MM.1S (cell line): ENCODE measurements at regions not wholly inside any gene's neighbourhood (a gene's known extent, or its start where the extent isn't known, plus 50 kb on each side); places are given as distances from the start of the nearest gene placed in this dataset.

Experiments used
- DNase-seq: peaks from one replicate; pipeline ENCODE4 v3.0.0-alpha.2; 2015
- H2AFZ ChIP-seq: fragments of 300-600 bp; sonication (generic); 2 replicates; pipeline ENCODE4 v1.6.0; 2016; ENCODE audit warnings: antibody characterized with exemption, low read length
- H3F3A ChIP-seq: fragments of 300-600 bp; sonication (generic); 2 replicates; pipeline ENCODE4 v1.6.1; 2016; ENCODE audit warnings: mild to moderate bottlenecking, antibody characterized with exemption, low read length, moderate library complexity, mixed read lengths; ENCODE audit not compliant: insufficient read depth
- H3K27ac ChIP-seq: fragments of 300-600 bp; sonication (generic); 2 replicates; pipeline ENCODE4 v1.5.1; 2016; ENCODE audit warnings: mild to moderate bottlenecking, low read length
- H3K27me3 ChIP-seq: fragments of 300-600 bp; sonication (generic); replicated peaks from 2 replicates; pipeline ENCODE4 v1.6.0; 2016; ENCODE audit warnings: low read length; ENCODE audit not compliant: insufficient read depth
- H3K36me3 ChIP-seq: fragments of 300-600 bp; sonication (generic); replicated peaks from 2 replicates; pipeline ENCODE4 v1.6.1; 2016; ENCODE audit warnings: mild to moderate bottlenecking, low read length, mixed read lengths; ENCODE audit not compliant: insufficient read depth
- H3K4me1 ChIP-seq: fragments of 300-600 bp; sonication (generic); 2 replicates; pipeline ENCODE4 v1.6.1; 2016; ENCODE audit warnings: low read length, mixed read lengths
- H3K4me2 ChIP-seq: fragments of 300-600 bp; sonication (generic); 2 replicates; pipeline ENCODE4 v1.6.0; 2016; ENCODE audit warnings: low read depth, low read length
- H3K4me3 ChIP-seq: fragments of 300-600 bp; sonication (generic); 2 replicates; pipeline ENCODE4 v1.5.1; 2016; ENCODE audit warnings: low read length, mixed read lengths
- H3K79me2 ChIP-seq: fragments of 300-600 bp; sonication (generic); 2 replicates; pipeline ENCODE4 v1.6.1; 2016; ENCODE audit warnings: mixed run types, low read length, mixed read lengths
- H3K9ac ChIP-seq: fragments of 300-600 bp; sonication (generic); 2 replicates; pipeline ENCODE4 v1.6.1; 2016; ENCODE audit warnings: low read length, mixed read lengths
- H3K9me2 ChIP-seq: fragments of 300-600 bp; sonication (generic); replicated peaks from 2 replicates; pipeline ENCODE4 v1.6.1; 2016; ENCODE audit warnings: mild to moderate bottlenecking, low read length, mixed read lengths; ENCODE audit not compliant: insufficient read depth
- H3K9me3 ChIP-seq: fragments of 300-600 bp; sonication (generic); replicated peaks from 2 replicates; pipeline ENCODE4 v1.6.1; 2016; ENCODE audit warnings: mild to moderate bottlenecking, low read length, mixed read lengths; ENCODE audit not compliant: insufficient read depth
- H4K20me1 ChIP-seq: fragments of 300-600 bp; sonication (generic); 2 replicates; pipeline ENCODE4 v1.6.1; 2016; ENCODE audit warnings: mild to moderate bottlenecking, low read length, moderate library complexity, mixed read lengths; ENCODE audit not compliant: insufficient read depth
- CTCF ChIP-seq: fragments of 300-600 bp; sonication (generic); IDR thresholded peaks from 2 replicates; pipeline ENCODE4 v1.5.1; 2016; ENCODE audit warnings: antibody characterized with exemption, low read length, mixed read lengths
- EZH2 ChIP-seq: fragments of 300-600 bp; sonication (generic); optimal IDR thresholded peaks from 2 replicates; pipeline ENCODE3; 2017; ENCODE audit warnings: low read depth, mild to moderate bottlenecking, antibody characterized with exemption, low read length, mixed read lengths
- EZH2phosphoT487 ChIP-seq: fragments of 300-600 bp; sonication (generic); IDR thresholded peaks from 2 replicates; pipeline ENCODE4 v1.6.1; 2018; ENCODE audit warnings: antibody characterized with exemption, low read length

DNA sequence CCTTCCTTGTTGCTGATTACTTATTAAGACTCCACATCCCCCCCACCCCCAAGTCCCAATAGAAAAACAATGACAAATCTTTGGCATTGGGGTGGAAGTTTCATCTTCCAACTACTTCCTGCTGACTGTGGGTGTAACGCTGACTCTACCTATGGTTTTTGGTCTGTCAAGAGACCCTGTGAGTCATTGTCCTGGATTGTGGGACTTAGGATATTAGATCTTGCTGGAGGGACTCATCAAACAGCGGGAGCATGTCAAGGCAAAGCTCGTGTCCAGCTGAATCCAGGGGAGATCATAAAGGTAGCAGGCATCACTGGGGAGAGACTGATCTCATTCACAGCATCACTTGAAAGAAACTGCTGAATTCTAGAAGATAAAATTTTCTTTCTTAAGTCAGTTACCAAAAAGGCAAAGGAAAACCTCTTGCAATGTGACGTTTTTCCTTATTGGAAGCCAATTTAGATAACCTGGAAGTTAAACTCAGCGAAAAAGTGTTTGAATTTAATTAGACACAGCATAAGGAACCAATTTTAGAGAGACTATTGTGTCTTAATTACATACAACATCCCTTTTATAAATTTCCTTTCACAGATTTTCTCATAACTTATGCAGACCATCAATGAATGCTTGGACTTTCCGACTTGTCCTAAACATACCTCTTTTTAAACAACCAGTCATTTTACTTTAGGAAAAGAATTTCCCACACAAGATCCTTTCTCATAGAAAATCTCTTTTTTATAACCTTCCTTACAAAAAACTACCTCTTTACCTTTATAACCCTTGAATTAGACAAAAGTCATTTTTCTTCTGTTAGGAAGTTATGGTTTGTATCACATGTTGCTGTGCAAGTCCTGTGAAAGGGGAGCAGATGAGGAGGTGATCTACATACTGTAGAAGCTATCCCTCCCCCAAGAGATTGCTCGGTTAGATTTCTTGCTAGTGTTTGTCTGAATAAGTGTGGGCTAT lies 94.6 kb upstream of the SCAF11 start:
- no peak for DNase-seq
- Histone ChIP-seq H3K27ac (no peak overlapping the region), H3K4me2 (no peak overlapping the region), H3K9me3 (no peaks in the 10 kb centered on the region), H3K4me3 (no peak overlapping the region), H3K9ac (no peak overlapping the region), H3F3A (no peaks in the 10 kb centered on the region), H3K9me2 (no peaks in the 10 kb centered on the region), H3K4me1 (no peaks in the 10 kb centered on the region), H3K27me3 (no peaks in the 10 kb centered on the region), H2AFZ (no peak overlapping the region), H3K79me2 (no peaks in the 10 kb centered on the region), H4K20me1 (no peaks in the 10 kb centered on the region), H3K36me3 (no peaks in the 10 kb centered on the region)
- no peak for TF ChIP-seq CTCF
- no peak for TF ChIP-seq EZH2phosphoT487
- no peak for TF ChIP-seq EZH2

GRCh38 chr12:46082490-46083200 lies 92.3 kb upstream of the SCAF11 start:
- Histone ChIP-seq H3K9me3 (no peaks in the 10 kb centered on the region), H3F3A (no peaks in the 10 kb centered on the region), H2AFZ (no peak overlapping the region), H3K36me3 (no peaks in the 10 kb centered on the region), H3K4me1 (no peaks in the 10 kb centered on the region), H3K79me2 (no peaks in the 10 kb centered on the region), H4K20me1 (no peaks in the 10 kb centered on the region), H3K4me3 (no peak overlapping the region), H3K9ac (no peak overlapping the region), H3K27me3 (no peaks in the 10 kb centered on the region), H3K9me2 (no peaks in the 10 kb centered on the region), H3K4me2 (no peak overlapping the region), H3K27ac (no peak overlapping the region)
- TF ChIP-seq CTCF (no peak), EZH2phosphoT487 (no peak), EZH2 (no peak)
- DNase-seq = no peak

- Histone ChIP-seq H3K27me3 (no peaks in the 10 kb centered on the region), H3K79me2 (no peaks in the 10 kb centered on the region), H2AFZ (no peak overlapping the region), H3K4me3 (no peak overlapping the region), H3K36me3 (no peaks in the 10 kb centered on the region), H3K9ac (no peak overlapping the region), H3K9me2 (no peaks in the 10 kb centered on the region), H3K27ac (no peak overlapping the region), H3K4me2 (no peak overlapping the region), H3K9me3 (no peaks in the 10 kb centered on the region), H3K4me1 (no peaks in the 10 kb centered on the region), H3F3A (no peaks in the 10 kb centered on the region), H4K20me1 (no peaks in the 10 kb centered on the region)
- no peak for TF ChIP-seq EZH2phosphoT487
- TF ChIP-seq CTCF = no peak
- no peak for TF ChIP-seq EZH2
- DNase-seq = no peak
Observed at GRCh38 chr12:46073321-46073720, 82.9 kb upstream of the SCAF11 start.
